Cardiac muscle cell (in vitro differentiated cells and primary cell): ENCODE measurements at regions not wholly inside any gene's neighbourhood (a gene's known extent, or its start where the extent isn't known, plus 50 kb on each side); places are given as distances from the start of the nearest gene placed in this dataset.

Experiments used
- DNase-seq, 2 donors: peaks; one replicate each; pipeline versions ENCODE4 v3.0.0 to v3.0.0-alpha.2; 2010 to 2017; ENCODE audit warnings: low read depth in 1 of 2, low spot score in 1 of 2
- H3K27ac ChIP-seq: fragments of 200-600 bp; sonication (generic); 2 replicates; pipeline ENCODE4 v1.5.1; 2016
- H3K27me3 ChIP-seq: fragments of 200-600 bp; sonication (generic); 2 replicates; pipeline ENCODE4 v1.6.0; 2016; ENCODE audit warnings: control low read depth
- H3K36me3 ChIP-seq: fragments of 200-600 bp; sonication (generic); 2 replicates; pipeline ENCODE4 v1.5.1; 2016; ENCODE audit warnings: control low read depth
- H3K4me1 ChIP-seq: fragments of 200-600 bp; sonication (generic); 2 replicates; pipeline ENCODE4 v1.8.1; 2017; ENCODE audit warnings: low read depth, mild to moderate bottlenecking, mixed run types
- H3K4me3 ChIP-seq: fragments of 200-600 bp; sonication (generic); 2 replicates; pipeline ENCODE4 v1.5.1; 2016; ENCODE audit warnings: mild to moderate bottlenecking
- H3K9me3 ChIP-seq: fragments of 200-600 bp; sonication (generic); 2 replicates; pipeline ENCODE4 v1.5.1; 2017; ENCODE audit warnings: low read depth, mild to moderate bottlenecking, control low read depth
- CTCF ChIP-seq: IDR thresholded peaks from 2 replicates; pipeline ENCODE4 v1.5.1; 2012; ENCODE audit warnings: low read depth, mild to moderate bottlenecking, low read length

DNA sequence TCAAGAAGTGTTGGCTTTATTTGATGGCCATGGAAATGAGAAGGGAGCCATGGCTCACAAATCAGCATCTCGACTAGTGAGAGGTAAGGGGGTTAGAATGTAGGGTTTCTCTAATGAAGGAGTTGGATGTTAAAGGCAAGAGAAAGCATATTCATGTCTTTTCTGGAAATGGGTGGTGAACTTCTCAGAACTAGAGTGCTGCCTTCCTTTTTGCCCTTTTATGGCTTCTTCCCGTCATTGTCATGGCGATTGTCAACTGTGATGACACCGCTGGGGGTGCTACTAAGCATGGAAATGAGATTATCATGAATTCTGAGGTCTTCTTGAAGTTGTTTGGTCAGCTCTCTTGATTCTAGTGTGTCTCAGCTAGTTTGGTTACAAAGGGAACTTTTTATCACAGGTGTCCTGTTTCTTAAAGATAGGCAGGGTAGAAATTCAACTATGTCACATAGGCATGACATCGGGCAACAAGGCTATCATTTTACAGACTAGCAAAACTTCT lies 180.4 kb downstream of the LIG4 start:
- H3K4me3 ChIP-seq, result no peak overlapping the region
- no peak overlapping the region for H3K27ac ChIP-seq
- H3K27me3 ChIP-seq, result no peaks in the 10 kb centered on the region
- H3K4me1 ChIP-seq, result no peaks in the 10 kb centered on the region
- no peak for TF ChIP-seq CTCF
- DNase-seq, result no peak
- no peaks in the 10 kb centered on the region for H3K36me3 ChIP-seq
- no peaks in the 10 kb centered on the region for H3K9me3 ChIP-seq

DNA sequence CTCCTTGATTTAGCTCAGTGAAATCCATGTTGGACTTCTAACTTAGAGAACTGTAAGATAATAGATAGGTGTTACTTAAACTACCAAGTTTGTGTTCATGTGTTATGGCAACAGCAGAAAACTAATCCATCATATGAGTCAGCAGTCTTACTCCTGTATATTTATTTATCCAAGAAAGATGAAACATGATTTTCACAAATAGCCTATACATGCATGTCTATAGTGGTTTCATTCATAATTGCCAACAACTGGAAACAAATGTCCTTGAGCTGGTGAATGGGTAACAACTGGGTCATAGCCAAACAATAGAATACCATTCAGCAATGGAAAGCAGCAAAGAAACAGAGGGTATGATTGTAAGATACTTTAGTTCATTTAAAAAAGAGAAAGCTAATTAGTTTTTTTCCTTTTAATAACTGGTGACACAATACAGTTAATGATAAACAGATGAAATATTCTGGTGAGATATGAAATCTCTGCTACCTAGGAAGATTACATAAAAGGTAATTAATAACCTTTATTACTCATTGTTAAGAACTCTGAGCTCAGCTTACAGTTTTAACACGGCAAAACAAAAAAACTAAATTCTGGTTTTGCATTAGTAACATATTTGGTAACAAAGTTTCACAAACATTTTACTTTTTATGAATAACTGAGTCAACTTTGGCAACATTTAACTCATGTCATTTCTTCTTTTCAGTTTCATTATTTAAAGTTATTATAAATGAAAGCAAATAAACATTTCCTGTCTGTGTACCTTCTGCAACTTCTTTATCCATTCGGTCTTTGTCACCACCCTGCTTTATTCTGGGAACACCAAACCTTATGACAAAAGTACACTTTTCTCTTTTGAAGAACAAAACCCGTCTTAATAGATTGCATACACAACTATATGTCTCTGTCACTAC lies 181.3 kb downstream of the LIG4 start:
- no peaks in the 10 kb centered on the region for H3K9me3 ChIP-seq
- H3K27ac ChIP-seq, result no peak overlapping the region
- H3K4me1 ChIP-seq, result no peaks in the 10 kb centered on the region
- H3K27me3 ChIP-seq, result no peaks in the 10 kb centered on the region
- no peak overlapping the region for H3K4me3 ChIP-seq
- no peak for DNase-seq
- H3K36me3 ChIP-seq, result no peaks in the 10 kb centered on the region
- no peak for TF ChIP-seq CTCF

- Histone ChIP-seq H3K4me1 (no peaks in the 10 kb centered on the region), H3K9me3 (no peaks in the 10 kb centered on the region), H3K27me3 (no peaks in the 10 kb centered on the region), H3K4me3 (no peak overlapping the region), H3K27ac (no peak overlapping the region), H3K36me3 (no peaks in the 10 kb centered on the region)
- no peak for TF ChIP-seq CTCF
- DNase-seq, result no peak
Observed at GRCh38 chr13:108031865-108032264, 183.5 kb downstream of the LIG4 start.

- TF ChIP-seq CTCF, result no peak
- H3K9me3 ChIP-seq, result no peaks in the 10 kb centered on the region
- no peaks in the 10 kb centered on the region for H3K4me1 ChIP-seq
- no peaks in the 10 kb centered on the region for H3K36me3 ChIP-seq
- H3K27ac ChIP-seq, result no peak overlapping the region
- DNase-seq, result no peak
- no peak overlapping the region for H3K4me3 ChIP-seq
- H3K27me3 ChIP-seq, result no peaks in the 10 kb centered on the region
Observed at GRCh38 chr13:108030769-108031168, 184.6 kb downstream of the LIG4 start.

GRCh38 chr13:108026680-108027410 lies 188.5 kb downstream of the LIG4 start:
- Histone ChIP-seq H3K4me1 (no peaks in the 10 kb centered on the region), H3K27ac (no peak overlapping the region), H3K9me3 (no peaks in the 10 kb centered on the region), H3K4me3 (no peak overlapping the region), H3K27me3 (no peaks in the 10 kb centered on the region), H3K36me3 (no peaks in the 10 kb centered on the region)
- DNase-seq, result no peak
- TF ChIP-seq CTCF, result no peak
